Adrenal gland (tissue), 5 donors: ENCODE measurements at regions not wholly inside any gene's neighbourhood (a gene's known extent, or its start where the extent isn't known, plus 50 kb on each side); places are given as distances from the start of the nearest gene placed in this dataset.

Experiments
- POLR2A ChIP-seq, 2 donors: fragments of 450-650 bp; IDR thresholded peaks; one replicate each; pipeline ENCODE4 v1.6.1; 2017; ENCODE audit warnings: antibody characterized with exemption in 2 of 2, mild to moderate bottlenecking in 2 of 2, moderate library complexity in 1 of 2
- TF ChIP-seq, protein P1 (sequence below), 6 experiments: fragments of 450-650 bp in 4 of 6; fragments of 200-600 bp in 2 of 6; sonication (generic) in 1 of 6; IDR thresholded peaks; 1 replicate in 5 of 6; 2 replicates in 1 of 6; pipeline versions ENCODE4 v1.5.1 to v1.8.0; 2016 to 2021; ENCODE audit warnings: antibody characterized with exemption in 6 of 6, mild to moderate bottlenecking in 2 of 6, moderate library complexity in 1 of 6
- donor health status: DM: no; HTN: no; CAD: no.

DNA sequence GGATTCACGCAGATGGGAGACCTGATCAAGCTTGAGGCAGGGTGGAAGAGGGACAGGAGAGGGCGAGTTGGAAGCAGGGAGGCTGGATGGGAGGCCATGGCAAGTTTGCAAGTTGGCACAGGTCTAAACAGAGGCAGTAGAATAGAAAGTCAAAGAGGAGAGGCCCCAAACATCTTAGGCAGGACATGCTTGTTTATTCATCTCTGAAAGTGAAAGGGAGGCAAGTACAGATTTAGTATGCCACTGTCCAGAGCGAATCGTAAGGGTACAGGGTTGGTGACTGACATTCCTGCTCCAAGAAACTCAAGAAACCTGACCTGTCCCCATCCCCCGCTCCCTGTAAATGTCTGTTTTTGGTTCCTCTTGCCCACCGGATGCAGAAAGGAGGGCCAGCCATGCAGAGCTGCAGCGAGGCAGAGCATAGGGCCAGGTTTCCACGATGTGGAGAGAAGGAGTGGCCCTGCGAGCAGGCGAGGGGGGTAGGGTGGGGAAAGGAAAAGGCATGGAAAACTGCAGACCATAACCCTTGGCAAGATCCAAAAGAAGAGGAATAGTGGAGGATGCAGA lies 96.2 kb upstream of the BOD1 start:
- TF ChIP-seq, protein P1, sequence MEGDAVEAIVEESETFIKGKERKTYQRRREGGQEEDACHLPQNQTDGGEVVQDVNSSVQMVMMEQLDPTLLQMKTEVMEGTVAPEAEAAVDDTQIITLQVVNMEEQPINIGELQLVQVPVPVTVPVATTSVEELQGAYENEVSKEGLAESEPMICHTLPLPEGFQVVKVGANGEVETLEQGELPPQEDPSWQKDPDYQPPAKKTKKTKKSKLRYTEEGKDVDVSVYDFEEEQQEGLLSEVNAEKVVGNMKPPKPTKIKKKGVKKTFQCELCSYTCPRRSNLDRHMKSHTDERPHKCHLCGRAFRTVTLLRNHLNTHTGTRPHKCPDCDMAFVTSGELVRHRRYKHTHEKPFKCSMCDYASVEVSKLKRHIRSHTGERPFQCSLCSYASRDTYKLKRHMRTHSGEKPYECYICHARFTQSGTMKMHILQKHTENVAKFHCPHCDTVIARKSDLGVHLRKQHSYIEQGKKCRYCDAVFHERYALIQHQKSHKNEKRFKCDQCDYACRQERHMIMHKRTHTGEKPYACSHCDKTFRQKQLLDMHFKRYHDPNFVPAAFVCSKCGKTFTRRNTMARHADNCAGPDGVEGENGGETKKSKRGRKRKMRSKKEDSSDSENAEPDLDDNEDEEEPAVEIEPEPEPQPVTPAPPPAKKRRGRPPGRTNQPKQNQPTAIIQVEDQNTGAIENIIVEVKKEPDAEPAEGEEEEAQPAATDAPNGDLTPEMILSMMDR (IDR thresholded peaks at IDR 0.05): no peak
- TF ChIP-seq POLR2A (IDR thresholded peaks at IDR 0.05): no peak
